H9 (cell line): ENCODE measurements at regions not wholly inside any gene's neighbourhood (a gene's known extent, or its start where the extent isn't known, plus 50 kb on each side); places are given as distances from the start of the nearest gene placed in this dataset.

ENCODE experiments used
- DNase-seq: peaks from one replicate; pipeline ENCODE4 v3.0.0-alpha.2; 2017
- H2AFZ ChIP-seq: one replicate; pipeline ENCODE4 v1.6.1; 2013; ENCODE audit warnings: mild to moderate bottlenecking, low read length, control low read depth, moderate library complexity
- H2AK5ac ChIP-seq: 2 replicates; pipeline ENCODE4 v1.6.1; 2013; ENCODE audit warnings: low read length, control low read depth, mixed read lengths; ENCODE audit not compliant: insufficient read length
- H2BK120ac ChIP-seq: one replicate; pipeline ENCODE4 v1.6.1; 2013; ENCODE audit warnings: low read depth, mild to moderate bottlenecking, low read length, control low read depth, inconsistent platforms; ENCODE audit not compliant: poor library complexity, severe bottlenecking
- H2BK12ac ChIP-seq: 2 replicates; pipeline ENCODE4 v1.6.1; 2013; ENCODE audit warnings: low read length, control low read depth, mixed read lengths, low read depth; ENCODE audit not compliant: insufficient read length
- H2BK15ac ChIP-seq: 2 replicates; pipeline ENCODE4 v1.6.1; 2013; ENCODE audit warnings: low read depth, low read length, control low read depth
- H2BK20ac ChIP-seq: one replicate; pipeline ENCODE4 v1.6.1; 2013; ENCODE audit warnings: low read depth, mild to moderate bottlenecking, low read length, control low read depth, inconsistent platforms; ENCODE audit not compliant: poor library complexity, severe bottlenecking
- H2BK5ac ChIP-seq: 2 replicates; pipeline ENCODE4 v1.6.1; 2013; ENCODE audit warnings: low read length, control low read depth, mixed read lengths; ENCODE audit not compliant: insufficient read length
- H3K14ac ChIP-seq: 2 replicates; pipeline ENCODE4 v1.6.1; 2013; ENCODE audit warnings: low read length, control low read depth; ENCODE audit not compliant: insufficient read depth
- H3K18ac ChIP-seq: 2 replicates; pipeline ENCODE4 v1.6.1; 2013; ENCODE audit warnings: low read depth, mild to moderate bottlenecking, mixed read lengths, low read length, control low read depth; ENCODE audit not compliant: insufficient read length
- H3K23ac ChIP-seq: 2 replicates; pipeline ENCODE4 v1.6.1; 2013; ENCODE audit warnings: low read length, control low read depth, mixed read lengths, low read depth; ENCODE audit not compliant: insufficient read length
- H3K23me2 ChIP-seq: 2 replicates; pipeline ENCODE4 v1.6.1; 2013; ENCODE audit warnings: low read depth, mild to moderate bottlenecking, mixed read lengths, low read length, control low read depth; ENCODE audit not compliant: insufficient read length, poor library complexity, severe bottlenecking
- H3K27ac ChIP-seq: 2 replicates; pipeline ENCODE4 v1.5.1; 2013; ENCODE audit warnings: low read length, control low read depth, mixed read lengths, low read depth; ENCODE audit not compliant: insufficient read length
- H3K27me3 ChIP-seq: 2 replicates; pipeline ENCODE4 v1.6.1; 2013; ENCODE audit warnings: low read length, control low read depth, inconsistent platforms; ENCODE audit not compliant: insufficient read depth
- H3K4ac ChIP-seq: 2 replicates; pipeline ENCODE4 v1.6.1; 2013; ENCODE audit warnings: low read depth, mild to moderate bottlenecking, control low read depth, inconsistent platforms, low read length, moderate library complexity
- H3K4me1 ChIP-seq: 2 replicates; pipeline ENCODE4 v1.6.1; 2013; ENCODE audit warnings: low read length, control low read depth, inconsistent platforms; ENCODE audit not compliant: insufficient read depth
- H3K4me2 ChIP-seq: 2 replicates; pipeline ENCODE4 v1.6.1; 2013; ENCODE audit warnings: low read length, control low read depth, mixed read lengths; ENCODE audit not compliant: insufficient read length, insufficient read depth
- H3K56ac ChIP-seq: 2 replicates; pipeline ENCODE4 v1.6.1; 2013; ENCODE audit warnings: low read depth, mild to moderate bottlenecking, mixed read lengths, low read length, control low read depth; ENCODE audit not compliant: insufficient read length
- H3K79me1 ChIP-seq: 2 replicates; pipeline ENCODE4 v1.6.1; 2013; ENCODE audit warnings: low read depth, mild to moderate bottlenecking, moderate library complexity, low read length, control low read depth, inconsistent platforms; ENCODE audit not compliant: insufficient read depth, poor library complexity, severe bottlenecking
- H3K79me2 ChIP-seq: 2 replicates; pipeline ENCODE4 v1.6.1; 2013; ENCODE audit warnings: low read length, control low read depth, inconsistent platforms; ENCODE audit not compliant: insufficient read depth
- H3K9ac ChIP-seq: 2 replicates; pipeline ENCODE4 v1.6.1; 2013; ENCODE audit warnings: low read length, control low read depth, mixed read lengths; ENCODE audit not compliant: insufficient read length; ENCODE audit errors: extremely low read depth
- H3K9me3 ChIP-seq: one replicate; pipeline ENCODE4 v1.6.1; 2013; ENCODE audit warnings: low read depth, low read length, inconsistent platforms; ENCODE audit not compliant: control insufficient read depth
- H3T11ph ChIP-seq: one replicate; pipeline ENCODE4 v1.6.1; 2013; ENCODE audit warnings: mild to moderate bottlenecking, low read length, control low read depth, inconsistent platforms
- H4K20me1 ChIP-seq: one replicate; pipeline ENCODE4 v1.6.1; 2013; ENCODE audit not compliant: control insufficient read depth, insufficient read length, insufficient read depth
- H4K5ac ChIP-seq: 2 replicates; pipeline ENCODE4 v1.6.1; 2013; ENCODE audit warnings: low read depth, mild to moderate bottlenecking, mixed read lengths, low read length, control low read depth; ENCODE audit not compliant: insufficient read length
- H4K8ac ChIP-seq: replicated peaks from 2 replicates; pipeline ENCODE4 v1.6.1; 2013; ENCODE audit warnings: low read length, control low read depth, mixed read lengths, low read depth; ENCODE audit not compliant: insufficient read length
- H4K91ac ChIP-seq: 2 replicates; pipeline ENCODE4 v1.6.1; 2013; ENCODE audit warnings: low read depth, mild to moderate bottlenecking, moderate library complexity, mixed read lengths, low read length, control low read depth; ENCODE audit not compliant: insufficient read length
- H3K27ac Mint-ChIP-seq, 3 experiments: 2 replicates in 2 of 3; 3 replicates in 1 of 3; pipeline ENCODE4 v1.8.0; 2020 to 2021; ENCODE audit warnings: mixed read lengths in 3 of 3, mild to moderate bottlenecking in 1 of 3, moderate library complexity in 1 of 3
- H3K27me3 Mint-ChIP-seq: 2 replicates; pipeline ENCODE4 v1.8.0; 2021; ENCODE audit warnings: low read depth, mild to moderate bottlenecking, moderate library complexity, mixed read lengths
- H3K36me3 Mint-ChIP-seq, 3 experiments: 2 replicates in 2 of 3; 3 replicates in 1 of 3; pipeline ENCODE4 v1.8.0; 2020 to 2021; ENCODE audit warnings: low read depth in 3 of 3, mixed read lengths in 3 of 3; ENCODE audit not compliant: insufficient read depth in 1 of 3
- H3K4me1 Mint-ChIP-seq, 2 experiments: 2 replicates each; pipeline ENCODE4 v1.8.0; 2020; ENCODE audit warnings: mixed read lengths in 2 of 2
- H3K4me3 Mint-ChIP-seq, 2 experiments: 2 replicates in 1 of 2; 3 replicates in 1 of 2; pipeline ENCODE4 v1.8.0; 2020 to 2021; ENCODE audit warnings: mild to moderate bottlenecking in 2 of 2, mixed read lengths in 2 of 2, moderate library complexity in 1 of 2
- H3K9me3 Mint-ChIP-seq, 2 experiments: 2 replicates in 1 of 2; 3 replicates in 1 of 2; pipeline ENCODE4 v1.8.0; 2020; ENCODE audit warnings: mild to moderate bottlenecking in 2 of 2, mixed read lengths in 2 of 2, moderate library complexity in 1 of 2
- WGBS: extraction: QIAGEN DNeasy Blood & Tissue Kit; methylation state at CpG from one replicate; pipeline ENCODE4 v1.1.7; 2013; ENCODE audit warnings: missing lambda C conversion rate, low lambda C conversion rate, mixed read lengths; ENCODE audit not compliant: insufficient read length; ENCODE audit errors: extremely low coverage; 5-methylcytosine and 5-hydroxymethylcytosine counted together
- TF ChIP-seq, protein P1 (sequence below): fragments of 200-600 bp; sonication (generic); conservative IDR thresholded peaks from 3 replicates; pipeline ENCODE4 v1.8.0; 2021; ENCODE audit warnings: antibody characterized with exemption, mild to moderate bottlenecking

DNA sequence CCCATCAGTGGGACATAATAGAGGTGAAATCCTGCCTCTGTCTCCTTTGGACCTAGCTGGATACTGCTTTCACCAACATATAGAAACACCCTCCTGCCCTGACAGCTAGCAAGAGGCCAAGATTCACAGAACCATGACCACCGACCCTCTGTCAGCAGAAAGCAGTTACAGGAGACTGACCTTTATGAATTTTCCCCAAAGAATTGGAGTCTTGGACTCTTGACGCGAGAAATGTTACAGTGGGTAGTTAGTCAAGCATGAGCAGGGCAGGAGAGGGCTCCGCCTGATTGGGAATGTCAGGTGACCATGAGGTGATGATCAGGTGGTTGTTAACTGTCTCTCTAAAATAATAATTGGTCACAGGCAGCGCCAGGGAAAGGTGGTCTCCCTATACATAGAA lies 1002.3 kb downstream of the TDRD15 start:
- no peak overlapping the region for H4K8ac ChIP-seq
- Mint-ChIP-seq H3K4me3 (no peak overlapping the region), H3K27me3 (no peaks in the 10 kb centered on the region), H3K9me3 (peaks cover 0 to 3% of the 10 kb centered on the region in 2 experiments; a peak in 1 of 5 replicates), H3K4me1 (peaks cover 9 to 13% of the 10 kb centered on the region in 2 experiments), H3K27ac (no peak overlapping the region), H3K36me3 (peaks cover 0 to 5% (median 2%) of the 10 kb centered on the region in 3 experiments; a peak in 2 of 7 replicates)
- H2BK20ac ChIP-seq, result no peak overlapping the region
- H4K91ac ChIP-seq, result no peak overlapping the region
- TF ChIP-seq, protein P1, sequence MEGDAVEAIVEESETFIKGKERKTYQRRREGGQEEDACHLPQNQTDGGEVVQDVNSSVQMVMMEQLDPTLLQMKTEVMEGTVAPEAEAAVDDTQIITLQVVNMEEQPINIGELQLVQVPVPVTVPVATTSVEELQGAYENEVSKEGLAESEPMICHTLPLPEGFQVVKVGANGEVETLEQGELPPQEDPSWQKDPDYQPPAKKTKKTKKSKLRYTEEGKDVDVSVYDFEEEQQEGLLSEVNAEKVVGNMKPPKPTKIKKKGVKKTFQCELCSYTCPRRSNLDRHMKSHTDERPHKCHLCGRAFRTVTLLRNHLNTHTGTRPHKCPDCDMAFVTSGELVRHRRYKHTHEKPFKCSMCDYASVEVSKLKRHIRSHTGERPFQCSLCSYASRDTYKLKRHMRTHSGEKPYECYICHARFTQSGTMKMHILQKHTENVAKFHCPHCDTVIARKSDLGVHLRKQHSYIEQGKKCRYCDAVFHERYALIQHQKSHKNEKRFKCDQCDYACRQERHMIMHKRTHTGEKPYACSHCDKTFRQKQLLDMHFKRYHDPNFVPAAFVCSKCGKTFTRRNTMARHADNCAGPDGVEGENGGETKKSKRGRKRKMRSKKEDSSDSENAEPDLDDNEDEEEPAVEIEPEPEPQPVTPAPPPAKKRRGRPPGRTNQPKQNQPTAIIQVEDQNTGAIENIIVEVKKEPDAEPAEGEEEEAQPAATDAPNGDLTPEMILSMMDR, result no peak
- no peak overlapping the region for H3T11ph ChIP-seq
- no peaks in the 10 kb centered on the region for H3K27me3 ChIP-seq
- H2BK15ac ChIP-seq, result no peak overlapping the region
- no peak overlapping the region for H3K27ac ChIP-seq
- H3K4ac ChIP-seq, result no peak overlapping the region
- H2BK120ac ChIP-seq, result no peak overlapping the region
- no peak for DNase-seq
- H4K20me1 ChIP-seq, result no peaks in the 10 kb centered on the region
- no peak overlapping the region for H4K5ac ChIP-seq
- no peak overlapping the region for H3K18ac ChIP-seq
- H2AK5ac ChIP-seq, result no peak overlapping the region
- no peak overlapping the region for H3K4me2 ChIP-seq
- no peaks in the 10 kb centered on the region for H3K79me2 ChIP-seq
- H3K79me1 ChIP-seq, result no peaks in the 10 kb centered on the region
- no peak overlapping the region for H2AFZ ChIP-seq
- no peaks in the 10 kb centered on the region for H3K4me1 ChIP-seq
- H3K23me2 ChIP-seq, result no peaks in the 10 kb centered on the region
- H3K9me3 ChIP-seq, result no peaks in the 10 kb centered on the region
- no CpG with 5 or more reads among the region's 5 CpGs for WGBS
- H3K9ac ChIP-seq, result no peak overlapping the region
- no peak overlapping the region for H3K56ac ChIP-seq
- H3K23ac ChIP-seq, result no peak overlapping the region
- H3K14ac ChIP-seq, result no peak overlapping the region
- no peak overlapping the region for H2BK5ac ChIP-seq
- H2BK12ac ChIP-seq, result no peak overlapping the region
